Vagina (tissue), 2 donors: ENCODE measurements at regions not wholly inside any gene's neighbourhood (a gene's known extent, or its start where the extent isn't known, plus 50 kb on each side); places are given as distances from the start of the nearest gene placed in this dataset.

Source experiments
- CTCF ChIP-seq, 3 experiments: fragments of 450-650 bp in 2 of 3; fragments of 200-600 bp in 1 of 3; sonication (generic) in 1 of 3; IDR thresholded peaks; one replicate each; pipeline ENCODE4 v1.5.1; 2017 to 2019; ENCODE audit warnings: antibody characterized with exemption in 3 of 3, mild to moderate bottlenecking in 2 of 3, moderate library complexity in 2 of 3
- POLR2AphosphoS5 ChIP-seq, 2 donors: sonication (generic); formaldehyde crosslinking; IDR thresholded peaks; one replicate each; pipeline ENCODE4 v1.9.0; 2017; ENCODE audit warnings: antibody characterized with exemption in 2 of 2, mild to moderate bottlenecking in 2 of 2, low read depth in 1 of 2; ENCODE audit not compliant: insufficient read depth in 1 of 2

GRCh38 chr6:88538840-88539239, 372.7 kb upstream of the CNR1 start:
- no peak for TF ChIP-seq CTCF (IDR thresholded peaks at IDR 0.05)
- TF ChIP-seq POLR2AphosphoS5 (IDR thresholded peaks at IDR 0.05; ENCODE audit: insufficient read depth in 1 of 2, low read depth in 1 of 2), result no peak
